GM21515 (cell line): ENCODE measurements at regions not wholly inside any gene's neighbourhood (a gene's known extent, or its start where the extent isn't known, plus 50 kb on each side); places are given as distances from the start of the nearest gene placed in this dataset.
"Not testable (repeated sequence)": the region's sequence is repeated elsewhere in the genome, so short reads cannot be mapped to it uniquely, and the experiment has no call there.

Experiments used
- ATAC-seq: cut with Tn5 transposase; IDR thresholded peaks from one replicate; pipeline ENCODE4 v1.9.1; 2021; ENCODE audit not compliant: unreplicated experiment

- not testable (repeated sequence) for ATAC-seq
These were observed 357.6 kb downstream of the ADGRD1 start for GRCh38 chr12:131311279-131311722.

GRCh38 chr12:131311764-131312163 lies 358.1 kb downstream of the ADGRD1 start:
- ATAC-seq: no peak

DNA sequence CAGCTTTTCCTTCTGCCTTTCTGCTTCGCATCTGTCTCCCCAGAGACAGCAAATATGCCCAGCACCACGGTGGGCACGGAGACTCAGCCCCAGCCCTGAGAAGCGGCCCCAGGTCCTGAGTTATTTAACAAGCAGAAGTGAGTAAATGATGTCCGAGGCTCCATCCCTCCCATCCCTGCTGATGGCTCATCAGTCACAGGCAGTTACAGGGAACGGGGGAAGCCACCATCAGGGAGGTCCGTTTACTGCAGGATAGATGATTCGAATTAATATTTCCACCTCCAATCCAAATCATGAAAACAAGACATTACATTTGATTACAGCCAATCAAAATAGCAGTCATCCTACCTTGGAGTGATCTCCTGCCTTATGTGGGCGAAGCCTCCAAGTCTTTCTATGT lies 358.7 kb downstream of the ADGRD1 start:
- not testable (repeated sequence) for ATAC-seq

DNA sequence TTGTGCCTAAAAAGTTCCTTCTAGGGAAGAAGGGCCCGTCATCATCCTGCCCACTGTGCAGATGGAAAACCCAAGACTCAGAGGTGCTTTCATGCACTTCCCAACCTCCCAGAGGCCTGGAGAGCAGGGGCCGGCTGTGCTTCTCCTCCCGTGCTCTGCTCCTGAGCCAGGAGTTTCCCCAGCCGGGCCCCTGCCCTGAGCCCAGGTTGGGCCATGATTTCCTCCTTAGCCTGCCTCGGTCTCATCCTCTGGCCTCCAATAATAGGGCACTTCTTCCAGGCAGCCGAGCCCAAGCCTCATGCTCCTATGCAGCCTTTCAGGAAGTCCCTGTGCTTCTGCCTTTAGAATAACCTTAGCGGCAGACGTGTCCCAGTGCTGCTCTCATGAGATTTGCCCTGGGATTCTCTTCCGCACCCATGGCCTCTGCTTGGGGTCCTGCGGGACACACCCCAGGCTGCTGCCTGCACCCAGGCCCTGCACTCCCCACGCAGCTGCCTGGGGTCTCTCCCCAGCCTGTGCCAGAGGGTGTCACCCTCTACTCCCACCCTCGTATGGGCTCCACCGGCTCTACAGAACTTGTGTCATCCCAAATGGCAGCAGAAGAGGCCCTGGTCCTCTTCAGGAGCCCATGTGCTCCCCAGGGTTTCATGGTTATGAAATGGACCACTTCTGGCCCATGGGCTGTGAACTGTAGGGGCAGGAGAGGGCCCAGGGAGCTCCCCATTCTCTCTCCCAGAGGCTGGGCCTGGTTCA lies 359.3 kb downstream of the ADGRD1 start:
- no peak for ATAC-seq

- ATAC-seq: no peak
These were observed 359.9 kb downstream of the ADGRD1 start for GRCh38 chr12:131313635-131314034.

DNA sequence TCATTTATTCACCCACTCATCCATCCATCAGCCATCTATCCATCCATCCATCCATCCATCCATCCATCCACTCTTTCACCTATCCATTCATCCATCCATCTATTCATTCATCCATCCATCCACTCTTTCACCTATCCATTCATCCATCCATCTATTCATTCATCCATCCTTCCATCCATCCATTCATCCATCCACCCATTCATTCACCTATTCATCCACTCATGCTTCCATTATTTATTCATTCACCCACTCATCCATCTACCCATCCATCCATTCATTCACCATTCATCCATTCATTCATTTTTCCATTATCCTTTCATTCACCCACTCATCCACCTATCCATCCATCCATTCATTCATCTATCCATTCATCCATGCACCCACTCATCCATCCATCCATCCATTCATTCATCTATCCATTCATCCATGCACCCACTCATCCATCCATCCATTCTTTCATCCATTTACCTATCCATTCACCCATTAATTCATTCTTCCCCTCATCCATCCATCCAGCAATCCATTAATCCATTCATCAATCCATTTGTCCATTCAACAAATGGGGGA lies 360.9 kb downstream of the ADGRD1 start:
- no peak for ATAC-seq

- no peak for ATAC-seq
These were observed 361.9 kb downstream of the ADGRD1 start for GRCh38 chr12:131315601-131316000.

GRCh38 chr12:131316388-131316787 lies 362.7 kb downstream of the ADGRD1 start:
- ATAC-seq: no peak

- no peak for ATAC-seq
These were observed 364.5 kb downstream of the ADGRD1 start for GRCh38 chr12:131318045-131318685.

- ATAC-seq: no peak
These were observed 368.3 kb downstream of the ADGRD1 start for GRCh38 chr12:131321988-131322387.

- ATAC-seq: not testable (repeated sequence)
These were observed 368.8 kb downstream of the ADGRD1 start for GRCh38 chr12:131322460-131322859.

DNA sequence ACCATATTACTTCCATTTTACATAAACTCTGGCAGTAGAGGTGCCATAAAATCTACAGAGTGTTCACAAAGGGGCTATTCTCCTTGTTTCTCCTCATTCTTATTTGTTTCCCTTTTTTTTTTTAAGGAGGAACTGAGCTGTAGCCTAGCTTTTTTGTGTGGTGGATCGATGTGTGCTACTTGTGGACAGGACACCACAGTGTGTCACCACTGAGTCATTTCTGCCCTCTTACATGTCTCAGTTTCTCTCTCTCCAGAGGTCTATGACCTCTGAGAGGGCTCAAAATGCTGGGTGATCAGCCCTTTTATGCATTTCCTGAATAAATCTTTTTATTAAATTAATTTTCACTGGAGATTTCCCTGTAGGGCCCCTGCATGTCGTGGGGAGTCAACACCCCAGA lies 370.2 kb downstream of the ADGRD1 start:
- ATAC-seq: no peak

GRCh38 chr12:131327521-131328488 lies 374.1 kb downstream of the ADGRD1 start:
- no peak for ATAC-seq

- not testable (repeated sequence) for ATAC-seq
These were observed 375.4 kb downstream of the ADGRD1 start for GRCh38 chr12:131328861-131329845.

GRCh38 chr12:131330106-131330815 lies 376.6 kb downstream of the ADGRD1 start:
- no peak for ATAC-seq

DNA sequence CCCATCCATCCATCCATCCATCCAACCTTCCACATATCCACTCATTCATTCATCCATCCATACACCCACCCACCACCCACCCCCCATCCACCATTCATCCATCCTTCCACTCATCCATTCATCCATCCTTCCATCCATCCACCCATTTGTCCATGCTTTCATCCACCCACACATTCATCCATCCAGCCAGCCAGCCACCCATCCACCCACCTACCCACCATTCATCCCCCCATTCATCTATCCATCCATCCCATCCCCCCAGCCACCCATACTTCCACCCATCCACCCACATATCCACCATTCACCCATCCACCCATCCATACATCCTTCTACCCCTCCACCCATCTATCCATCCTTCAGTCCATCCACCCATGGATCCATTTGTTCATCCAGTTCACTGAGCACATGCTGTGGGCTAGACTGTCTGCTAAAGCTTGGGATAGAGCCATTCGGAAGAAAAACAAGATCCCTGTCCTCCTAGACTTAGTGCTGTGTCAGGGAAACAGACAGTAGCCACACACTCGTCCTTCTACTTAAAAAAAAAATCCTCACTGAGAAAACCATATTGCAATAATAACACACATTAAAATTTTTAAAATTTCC lies 377.5 kb downstream of the ADGRD1 start:
- ATAC-seq: no peak

GRCh38 chr12:131332224-131332623 lies 378.5 kb downstream of the ADGRD1 start:
- ATAC-seq: no peak

DNA sequence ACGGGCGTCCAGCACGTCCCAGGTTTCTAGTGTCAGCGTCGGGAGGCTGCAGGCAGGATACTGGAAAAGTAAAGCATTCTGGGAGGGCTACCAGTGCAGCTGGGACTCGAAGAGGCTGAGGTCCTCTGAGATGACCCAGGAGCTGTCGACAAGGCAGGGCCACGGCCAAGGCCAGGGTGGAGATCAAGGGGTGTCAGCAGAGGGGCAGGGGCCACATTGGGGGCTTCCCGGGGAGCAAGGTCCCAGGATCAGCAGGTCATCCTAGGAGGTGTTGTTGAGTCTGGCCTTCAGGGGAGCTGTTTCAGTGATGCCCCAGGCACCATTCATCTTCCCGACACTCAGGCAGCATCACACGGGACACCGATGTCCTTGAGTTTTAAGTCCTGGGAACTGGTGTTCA lies 377.8 kb upstream of the SFSWAP start:
- ATAC-seq: no peak
